Adrenal gland (tissue), 5 donors: ENCODE measurements at regions not wholly inside any gene's neighbourhood (a gene's known extent, or its start where the extent isn't known, plus 50 kb on each side); places are given as distances from the start of the nearest gene placed in this dataset.

ENCODE experiments used
- POLR2A ChIP-seq, 2 donors: fragments of 450-650 bp; IDR thresholded peaks; one replicate each; pipeline ENCODE4 v1.6.1; 2017; ENCODE audit warnings: antibody characterized with exemption in 2 of 2, mild to moderate bottlenecking in 2 of 2, moderate library complexity in 1 of 2
- TF ChIP-seq, protein P1 (sequence below), 6 experiments: fragments of 450-650 bp in 4 of 6; fragments of 200-600 bp in 2 of 6; sonication (generic) in 1 of 6; IDR thresholded peaks; 1 replicate in 5 of 6; 2 replicates in 1 of 6; pipeline versions ENCODE4 v1.5.1 to v1.8.0; 2016 to 2021; ENCODE audit warnings: antibody characterized with exemption in 6 of 6, mild to moderate bottlenecking in 2 of 6, moderate library complexity in 1 of 6
- donor health status: DM: no; HTN: no; CAD: no.

DNA sequence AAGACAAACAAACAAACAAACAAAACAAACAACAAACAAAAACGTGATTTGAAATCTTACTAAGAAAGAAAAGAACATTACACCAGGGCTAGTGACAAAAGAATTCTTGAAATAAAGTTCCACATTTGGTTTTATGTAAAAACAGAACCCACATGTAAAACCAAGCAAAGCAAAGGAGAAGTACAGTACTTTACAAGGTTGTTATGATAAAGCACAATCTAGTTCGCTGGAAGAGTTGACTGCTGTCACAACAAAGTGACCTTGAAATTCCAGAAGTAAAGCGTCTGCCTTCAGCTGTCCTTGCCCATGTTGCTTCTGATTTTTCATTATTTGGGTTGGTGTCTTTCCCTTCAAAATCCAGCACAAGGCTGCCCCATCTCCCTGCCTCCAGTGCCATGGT lies 94.8 kb upstream of the CYRIA start:
- TF ChIP-seq, protein P1, sequence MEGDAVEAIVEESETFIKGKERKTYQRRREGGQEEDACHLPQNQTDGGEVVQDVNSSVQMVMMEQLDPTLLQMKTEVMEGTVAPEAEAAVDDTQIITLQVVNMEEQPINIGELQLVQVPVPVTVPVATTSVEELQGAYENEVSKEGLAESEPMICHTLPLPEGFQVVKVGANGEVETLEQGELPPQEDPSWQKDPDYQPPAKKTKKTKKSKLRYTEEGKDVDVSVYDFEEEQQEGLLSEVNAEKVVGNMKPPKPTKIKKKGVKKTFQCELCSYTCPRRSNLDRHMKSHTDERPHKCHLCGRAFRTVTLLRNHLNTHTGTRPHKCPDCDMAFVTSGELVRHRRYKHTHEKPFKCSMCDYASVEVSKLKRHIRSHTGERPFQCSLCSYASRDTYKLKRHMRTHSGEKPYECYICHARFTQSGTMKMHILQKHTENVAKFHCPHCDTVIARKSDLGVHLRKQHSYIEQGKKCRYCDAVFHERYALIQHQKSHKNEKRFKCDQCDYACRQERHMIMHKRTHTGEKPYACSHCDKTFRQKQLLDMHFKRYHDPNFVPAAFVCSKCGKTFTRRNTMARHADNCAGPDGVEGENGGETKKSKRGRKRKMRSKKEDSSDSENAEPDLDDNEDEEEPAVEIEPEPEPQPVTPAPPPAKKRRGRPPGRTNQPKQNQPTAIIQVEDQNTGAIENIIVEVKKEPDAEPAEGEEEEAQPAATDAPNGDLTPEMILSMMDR (IDR thresholded peaks at IDR 0.05), result no peak
- no peak for TF ChIP-seq POLR2A (IDR thresholded peaks at IDR 0.05)
